GM12874 (cell line): ENCODE measurements at regions not wholly inside any gene's neighbourhood (a gene's known extent, or its start where the extent isn't known, plus 50 kb on each side); places are given as distances from the start of the nearest gene placed in this dataset.

Experiments
- CTCF ChIP-seq: IDR thresholded peaks from 2 replicates; pipeline ENCODE4 v1.5.1; 2011; ENCODE audit warnings: low read depth, mild to moderate bottlenecking, control low read depth, low read length, moderate library complexity; ENCODE audit not compliant: insufficient read depth

- TF ChIP-seq CTCF = no peak
Measured at GRCh38 chr2:204251998-204252376, 293.3 kb upstream of the PARD3B start.

- TF ChIP-seq CTCF = no peak
Measured at GRCh38 chr2:204255071-204255470, 290.2 kb upstream of the PARD3B start.

GRCh38 chr2:204255526-204255925 is 289.7 kb upstream of the PARD3B start:
- TF ChIP-seq CTCF = no peak

- TF ChIP-seq CTCF = no peak
Measured at GRCh38 chr2:204257781-204258180, 287.5 kb upstream of the PARD3B start.

- no peak for TF ChIP-seq CTCF
Measured at GRCh38 chr2:204258890-204259289, 286.4 kb upstream of the PARD3B start.

- TF ChIP-seq CTCF = peak; percentile 48
Measured at GRCh38 chr2:204260162-204260877, 285.0 kb upstream of the PARD3B start.

GRCh38 chr2:204260901-204261300 is 284.4 kb upstream of the PARD3B start:
- TF ChIP-seq CTCF = no peak

GRCh38 chr2:204261846-204262245 is 283.4 kb upstream of the PARD3B start:
- TF ChIP-seq CTCF = no peak
